ENCODE measurements at regions not wholly inside any gene's neighbourhood (a gene's known extent, or its start where the extent isn't known, plus 50 kb on each side); places are given as distances from the start of the nearest gene placed in this dataset.

- Histone ChIP-seq H3K79me2 (ENCODE audit: control insufficient read depth, insufficient read depth, low read length) (no peaks in the 10 kb centered on the region), H4K20me1 (replicated peaks; ENCODE audit: control insufficient read depth, insufficient read depth, low read length) (no peaks in the 10 kb centered on the region), H3K9ac (ENCODE audit: insufficient read depth in 1 of 2, low read depth in 2 of 2, low read length in 2 of 2) (no peak overlapping the region), H3K27me3 (ENCODE audit: control insufficient read depth in 2 of 2, insufficient read depth in 2 of 2, low read length in 2 of 2) (no peaks in the 10 kb centered on the region), H3K9me1 (ENCODE audit: control insufficient read depth, insufficient read depth, low read length) (no peaks in the 10 kb centered on the region), H3K4me3 (no peak overlapping the region), H3K27ac (ENCODE audit: extremely low read depth, low read depth, low read length) (no peak overlapping the region), H3K36me3 (ENCODE audit: control insufficient read depth, insufficient read depth, low read length) (no peaks in the 10 kb centered on the region), H3K4me2 (ENCODE audit: insufficient read depth, low read length) (no peak overlapping the region), H2AFZ (ENCODE audit: low read depth, low read length) (no peak overlapping the region), H3K4me1 (replicated peaks in 1 of 2; ENCODE audit: control insufficient read depth in 2 of 2, insufficient read depth in 2 of 2, low read length in 2 of 2) (no peaks in the 10 kb centered on the region), H3K9me3 (replicated peaks; ENCODE audit: control insufficient read depth, insufficient read depth, low read depth, low read length) (no peaks in the 10 kb centered on the region)
- no peak for TF ChIP-seq ZSCAN32 (CRISPR knock-in tag; IDR thresholded peaks at IDR 0.05)
- no peak for TF ChIP-seq CHD2 (IDR thresholded peaks at IDR 0.05; ENCODE audit: low read depth, low read length)
- no peak for TF ChIP-seq PHF21A (IDR thresholded peaks at IDR 0.05; ENCODE audit: borderline replicate concordance, low read depth)
- TF ChIP-seq ZC3H4 (CRISPR knock-in tag; IDR thresholded peaks at IDR 0.05; ENCODE audit: borderline replicate concordance), result no peak
- TF ChIP-seq MYNN (IDR thresholded peaks at IDR 0.05), result no peak
- no peak for TF ChIP-seq MYNN (CRISPR knock-in tag; IDR thresholded peaks at IDR 0.05)
- no peak for TF ChIP-seq ARID2 (IDR thresholded peaks at IDR 0.05)
- no peak for TF ChIP-seq ZNF639 (CRISPR knock-in tag; conservative IDR thresholded peaks at IDR 0.05 in 1 of 2, IDR thresholded peaks at IDR 0.05 in 1 of 2)
- no peak for TF ChIP-seq ZC3H8 (IDR thresholded peaks at IDR 0.05)
- TF ChIP-seq ZNF23 (CRISPR knock-in tag; IDR thresholded peaks at IDR 0.05), result no peak
- TF ChIP-seq PCBP2 (IDR thresholded peaks at IDR 0.05; ENCODE audit: low read depth, low read length, poor library complexity, severe bottlenecking), result no peak
- TF ChIP-seq SREBF1 (IDR thresholded peaks at IDR 0.05; ENCODE audit: borderline replicate concordance, low read depth, low read length), result no peak
- TF ChIP-seq FOXM1 (IDR thresholded peaks at IDR 0.05; ENCODE audit: low read depth), result no peak
- no peak for TF ChIP-seq FOXM1 (CRISPR knock-in tag; IDR thresholded peaks at IDR 0.05; ENCODE audit: low read depth)
- TF ChIP-seq MTF1 (CRISPR knock-in tag; IDR thresholded peaks at IDR 0.05; ENCODE audit: borderline replicate concordance), result no peak
- TF ChIP-seq CREM (IDR thresholded peaks at IDR 0.05; ENCODE audit: low read depth), result no peak
- TF ChIP-seq BACH1 (tag; IDR thresholded peaks at IDR 0.05), result no peak
- TF ChIP-seq ZNF436 (CRISPR knock-in tag; IDR thresholded peaks at IDR 0.05), result no peak
- BruUV-seq (replicated peaks), result no TSS peak
- intact Hi-C loops (cut with micrococcal nuclease) (loop anchor here (5.0 kb wide), 1 partner anchor 1608 kb away; no protein-coding TSS in a partner anchor), in situ Hi-C loops (cut with MboI) (no loop called here)
- ChIA-PET CTCF (ENCODE audit: low intra/inter-chr PET ratio) (no interaction called here), POLR2A (no interaction called here)
- ATAC-seq, result no peak
- WGBS (ENCODE audit: insufficient coverage, low coverage, missing lambda C conversion rate), result 0% methylated on average over 3 of the region's 8 CpGs
- no peak for DNase-seq (ENCODE audit: extremely low read depth in 1 of 4, low spot score in 3 of 4)
- FAIRE-seq, result no peak
Measured at GRCh38 chr7:63014792-63015191, 983.9 kb upstream of the ZNF722 start.
